RWPE2 (cell line): ENCODE measurements at regions not wholly inside any gene's neighbourhood (a gene's known extent, or its start where the extent isn't known, plus 50 kb on each side); places are given as distances from the start of the nearest gene placed in this dataset.
A peak's percentile ranks its signal among the peaks of the same experiment; 100 is the strongest.

ENCODE experiments used
- ATAC-seq: fragments of 200-7000 bp; cut with Tn5 transposase; 3 replicates; pipeline ENCODE4 v1.9.1; 2021; ENCODE audit warnings: low read depth
- DNase-seq: peaks from one replicate; pipeline ENCODE4 v3.0.0-alpha.2; 2020; ENCODE audit warnings: low spot score
- H3K27ac ChIP-seq: fragments of 450-650 bp; 2 replicates; pipeline ENCODE4 v1.5.1; 2017; ENCODE audit warnings: mild to moderate bottlenecking; ENCODE audit not compliant: poor library complexity, severe bottlenecking
- H3K27me3 ChIP-seq: fragments of 250-450 bp; sonication (Bioruptor Pico); 2 replicates; pipeline ENCODE4 v1.5.1; 2021; ENCODE audit warnings: mild to moderate bottlenecking, moderate library complexity; ENCODE audit not compliant: insufficient read depth, poor library complexity, severe bottlenecking
- H3K36me3 ChIP-seq: fragments of 250-450 bp; sonication (Bioruptor Pico); 2 replicates; pipeline ENCODE4 v1.5.1; 2020; ENCODE audit warnings: low read depth, mild to moderate bottlenecking, moderate library complexity
- H3K4me1 ChIP-seq: fragments of 250-450 bp; sonication (Bioruptor Pico); 2 replicates; pipeline ENCODE4 v1.5.1; 2021; ENCODE audit warnings: mild to moderate bottlenecking, moderate library complexity; ENCODE audit not compliant: insufficient read depth, poor library complexity, severe bottlenecking
- H3K4me3 ChIP-seq: fragments of 250-450 bp; sonication (Bioruptor Pico); 2 replicates; pipeline ENCODE4 v1.5.1; 2021; ENCODE audit warnings: mild to moderate bottlenecking, moderate library complexity; ENCODE audit not compliant: severe bottlenecking
- H3K9me3 ChIP-seq: fragments of 250-450 bp; sonication (Bioruptor Pico); 2 replicates; pipeline ENCODE4 v1.5.1; 2021; ENCODE audit warnings: mild to moderate bottlenecking, moderate library complexity; ENCODE audit not compliant: severe bottlenecking
- TF ChIP-seq, protein P1 (sequence below): fragments of 450-650 bp; IDR thresholded peaks from one replicate; pipeline ENCODE4 v1.5.1; 2017; ENCODE audit warnings: mild to moderate bottlenecking, moderate library complexity; ENCODE audit not compliant: poor library complexity, severe bottlenecking

DNA sequence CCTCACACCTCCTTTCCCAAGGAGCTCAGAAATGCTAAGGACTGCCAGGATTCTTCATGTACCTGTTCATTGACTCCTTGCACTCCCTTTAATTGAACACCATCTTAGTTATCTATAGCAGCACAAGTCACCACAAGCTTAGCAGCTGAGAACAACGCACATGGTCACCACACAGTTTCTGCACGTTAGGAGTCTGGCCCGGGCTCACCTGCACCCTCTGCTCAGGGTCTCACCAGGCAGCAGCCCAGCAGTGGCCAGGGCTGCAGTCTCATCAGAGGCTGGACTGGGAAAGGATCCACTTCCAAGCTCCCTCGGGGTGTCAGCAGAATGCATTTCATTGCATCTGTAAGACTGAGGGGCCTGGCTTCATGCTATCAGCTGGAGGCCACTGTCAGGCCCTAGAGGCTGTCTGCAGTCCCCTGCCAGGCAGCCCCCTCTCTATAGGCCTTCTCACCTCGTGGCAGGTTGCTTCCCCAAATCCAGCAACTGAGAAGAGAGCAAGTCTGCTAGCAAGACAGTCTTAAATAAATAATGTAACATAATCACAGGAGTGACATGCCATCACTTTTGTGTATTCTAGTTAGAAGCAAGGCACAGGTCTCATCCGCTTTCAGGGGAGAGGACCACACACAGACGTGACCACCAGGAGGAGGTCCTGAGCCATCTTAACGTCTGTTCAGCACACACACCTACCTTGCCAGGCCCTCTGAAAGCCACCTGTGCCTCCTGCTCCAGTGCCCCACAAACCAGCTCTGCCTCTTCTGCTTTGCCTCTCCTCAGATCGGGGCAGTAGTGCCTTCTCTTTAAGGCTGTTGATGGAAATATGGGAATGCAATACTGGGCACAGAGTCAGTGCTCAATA lies 165.2 kb upstream of the CST7 start:
- ATAC-seq (no peak), DNase-seq (peak; percentile 34)
- no peaks in the 10 kb centered on the region for H3K4me1 ChIP-seq
- H3K27ac ChIP-seq = no peak overlapping the region
- no peaks in the 10 kb centered on the region for H3K9me3 ChIP-seq
- H3K27me3 ChIP-seq = no peaks in the 10 kb centered on the region
- H3K36me3 ChIP-seq = no peaks in the 10 kb centered on the region
- no peak overlapping the region for H3K4me3 ChIP-seq
- TF ChIP-seq, protein P1, sequence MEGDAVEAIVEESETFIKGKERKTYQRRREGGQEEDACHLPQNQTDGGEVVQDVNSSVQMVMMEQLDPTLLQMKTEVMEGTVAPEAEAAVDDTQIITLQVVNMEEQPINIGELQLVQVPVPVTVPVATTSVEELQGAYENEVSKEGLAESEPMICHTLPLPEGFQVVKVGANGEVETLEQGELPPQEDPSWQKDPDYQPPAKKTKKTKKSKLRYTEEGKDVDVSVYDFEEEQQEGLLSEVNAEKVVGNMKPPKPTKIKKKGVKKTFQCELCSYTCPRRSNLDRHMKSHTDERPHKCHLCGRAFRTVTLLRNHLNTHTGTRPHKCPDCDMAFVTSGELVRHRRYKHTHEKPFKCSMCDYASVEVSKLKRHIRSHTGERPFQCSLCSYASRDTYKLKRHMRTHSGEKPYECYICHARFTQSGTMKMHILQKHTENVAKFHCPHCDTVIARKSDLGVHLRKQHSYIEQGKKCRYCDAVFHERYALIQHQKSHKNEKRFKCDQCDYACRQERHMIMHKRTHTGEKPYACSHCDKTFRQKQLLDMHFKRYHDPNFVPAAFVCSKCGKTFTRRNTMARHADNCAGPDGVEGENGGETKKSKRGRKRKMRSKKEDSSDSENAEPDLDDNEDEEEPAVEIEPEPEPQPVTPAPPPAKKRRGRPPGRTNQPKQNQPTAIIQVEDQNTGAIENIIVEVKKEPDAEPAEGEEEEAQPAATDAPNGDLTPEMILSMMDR = no peak

DNA sequence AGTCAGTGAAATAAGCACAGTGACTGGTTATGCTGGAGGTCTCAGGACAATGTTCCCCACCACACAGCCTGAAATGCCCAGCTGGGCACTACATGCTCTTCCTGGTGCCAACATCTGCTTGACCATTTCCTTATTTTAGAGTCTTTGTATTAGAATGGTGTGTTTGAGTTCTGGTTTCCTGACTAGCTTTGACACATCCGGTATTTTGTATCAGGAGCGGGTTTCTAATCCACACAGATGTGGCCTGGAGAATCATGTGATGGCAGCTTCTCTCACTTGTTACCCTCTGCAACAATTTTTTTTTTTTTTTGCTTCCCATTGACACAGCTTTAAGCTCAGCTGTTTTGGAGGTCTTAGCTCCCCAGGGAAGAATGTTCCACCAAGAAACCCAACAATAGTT lies 164.5 kb upstream of the CST7 start:
- TF ChIP-seq, protein P1 = no peak
- Histone ChIP-seq H3K4me1 (no peaks in the 10 kb centered on the region), H3K9me3 (no peaks in the 10 kb centered on the region), H3K27ac (no peak overlapping the region), H3K4me3 (no peak overlapping the region), H3K27me3 (no peaks in the 10 kb centered on the region), H3K36me3 (no peaks in the 10 kb centered on the region)
- no peak for ATAC-seq
- no peak for DNase-seq

DNA sequence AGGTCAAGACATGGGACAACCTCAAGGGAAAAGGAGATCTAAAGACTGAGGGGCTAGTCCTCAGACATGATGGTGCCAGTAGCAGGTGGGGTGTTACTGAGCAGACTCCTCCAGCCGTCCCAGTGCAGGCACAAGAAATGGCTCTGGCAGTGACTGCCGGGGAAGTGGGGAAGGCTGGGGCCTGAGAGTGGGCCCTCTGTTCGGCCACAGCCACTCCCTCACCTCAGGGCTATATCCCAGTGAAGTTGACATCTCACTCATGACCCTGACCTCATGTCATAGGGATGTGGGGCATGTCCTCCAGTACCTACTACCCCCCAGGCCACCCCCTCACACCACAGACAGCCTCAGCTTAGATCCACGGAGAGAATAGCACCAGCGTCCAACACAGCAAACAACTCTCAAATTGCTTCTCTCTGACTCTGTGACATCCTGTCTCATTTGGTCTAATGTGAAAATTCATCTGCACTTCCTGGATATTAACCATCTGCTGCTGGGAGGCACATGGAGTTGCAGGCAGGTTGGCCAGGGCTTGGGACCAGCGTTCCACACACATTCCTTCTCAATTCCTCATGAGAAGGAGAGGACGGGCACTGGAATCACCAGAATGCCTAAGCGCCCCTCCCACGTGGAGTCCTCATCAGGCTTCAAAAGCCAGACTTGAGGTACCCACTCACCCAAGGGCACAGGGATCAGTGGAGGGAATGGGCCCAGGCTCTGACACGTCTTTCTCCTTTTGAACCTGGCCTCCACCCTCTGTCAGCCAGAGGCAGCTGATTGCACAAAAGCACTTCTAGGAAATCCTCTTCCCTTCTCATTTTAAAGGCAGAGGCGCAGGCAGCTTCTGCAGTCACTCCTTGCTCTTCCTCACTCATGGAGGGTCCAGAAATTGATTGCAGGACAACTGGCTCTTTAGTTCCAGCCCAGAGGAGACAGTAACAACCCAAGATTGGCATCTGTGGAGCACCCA lies 163.6 kb upstream of the CST7 start:
- no peak overlapping the region for H3K27ac ChIP-seq

DNA sequence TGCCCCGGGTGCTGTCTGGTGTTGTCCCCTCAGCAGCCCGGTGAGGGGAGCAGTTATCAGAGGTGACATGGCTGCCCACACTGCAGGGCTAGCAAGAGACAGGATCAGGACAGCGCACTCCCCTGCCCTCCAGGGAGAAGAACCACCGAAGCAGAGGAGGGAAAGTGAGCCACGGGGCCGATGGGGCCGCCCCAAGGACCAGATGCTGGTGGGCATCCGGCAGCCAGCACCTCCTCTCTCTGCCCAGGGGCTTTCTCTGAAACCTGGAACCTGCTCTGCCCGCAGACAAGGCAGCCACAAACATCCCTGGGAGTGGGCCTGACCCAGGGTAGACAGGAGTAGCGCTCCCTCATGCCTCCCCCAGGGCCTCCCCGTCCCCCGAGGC lies 163.0 kb upstream of the CST7 start:
- H3K4me3 ChIP-seq = no peak overlapping the region
- H3K4me1 ChIP-seq = no peaks in the 10 kb centered on the region
- no peak for DNase-seq
- H3K27me3 ChIP-seq = no peaks in the 10 kb centered on the region
- TF ChIP-seq, protein P1 = no peak
- H3K9me3 ChIP-seq = no peaks in the 10 kb centered on the region
- H3K27ac ChIP-seq = no peak overlapping the region
- ATAC-seq = no peak
- H3K36me3 ChIP-seq = no peaks in the 10 kb centered on the region

More for the DNA sequence above, 163.6 kb upstream of the CST7 start:
- Histone ChIP-seq H3K4me3 (no peak overlapping the region), H3K9me3 (no peaks in the 10 kb centered on the region), H3K4me1 (no peaks in the 10 kb centered on the region), H3K36me3 (no peaks in the 10 kb centered on the region), H3K27me3 (no peaks in the 10 kb centered on the region)
- DNase-seq (no peak), ATAC-seq (peak; percentile 70)
- TF ChIP-seq, protein P1 = no peak
